WERI-Rb-1 (cell line): ENCODE measurements at regions not wholly inside any gene's neighbourhood (a gene's known extent, or its start where the extent isn't known, plus 50 kb on each side); places are given as distances from the start of the nearest gene placed in this dataset.
A peak's percentile ranks its signal among the peaks of the same experiment; 100 is the strongest.

ENCODE experiments used
- DNase-seq: peaks from one replicate; pipeline ENCODE4 v3.0.0-alpha.2; 2020
- H3K27ac ChIP-seq: fragments of 250-450 bp; sonication (Bioruptor Pico); 2 replicates; pipeline ENCODE4 v1.5.1; 2020; ENCODE audit warnings: mild to moderate bottlenecking, moderate library complexity
- H3K27me3 ChIP-seq: fragments of 250-450 bp; sonication (Bioruptor Pico); 2 replicates; pipeline ENCODE4 v1.5.1; 2021; ENCODE audit warnings: mild to moderate bottlenecking, low read depth, moderate library complexity; ENCODE audit not compliant: insufficient read depth, severe bottlenecking
- H3K36me3 ChIP-seq: fragments of 250-450 bp; sonication (Bioruptor Pico); 2 replicates; pipeline ENCODE4 v1.5.1; 2020; ENCODE audit warnings: mild to moderate bottlenecking, moderate library complexity
- H3K4me3 ChIP-seq: 2 replicates; pipeline ENCODE4 v1.5.1; 2011; ENCODE audit warnings: low read depth, mild to moderate bottlenecking, control low read depth, low read length
- H3K9me3 ChIP-seq: fragments of 250-450 bp; sonication (Bioruptor Pico); 2 replicates; pipeline ENCODE4 v1.5.1; 2021; ENCODE audit warnings: mild to moderate bottlenecking, moderate library complexity; ENCODE audit not compliant: severe bottlenecking
- TF ChIP-seq, protein P1 (sequence below): IDR thresholded peaks from 2 replicates; pipeline ENCODE4 v1.5.1; 2011; ENCODE audit warnings: low read depth, mild to moderate bottlenecking, control low read depth, inconsistent platforms, low read length

DNA sequence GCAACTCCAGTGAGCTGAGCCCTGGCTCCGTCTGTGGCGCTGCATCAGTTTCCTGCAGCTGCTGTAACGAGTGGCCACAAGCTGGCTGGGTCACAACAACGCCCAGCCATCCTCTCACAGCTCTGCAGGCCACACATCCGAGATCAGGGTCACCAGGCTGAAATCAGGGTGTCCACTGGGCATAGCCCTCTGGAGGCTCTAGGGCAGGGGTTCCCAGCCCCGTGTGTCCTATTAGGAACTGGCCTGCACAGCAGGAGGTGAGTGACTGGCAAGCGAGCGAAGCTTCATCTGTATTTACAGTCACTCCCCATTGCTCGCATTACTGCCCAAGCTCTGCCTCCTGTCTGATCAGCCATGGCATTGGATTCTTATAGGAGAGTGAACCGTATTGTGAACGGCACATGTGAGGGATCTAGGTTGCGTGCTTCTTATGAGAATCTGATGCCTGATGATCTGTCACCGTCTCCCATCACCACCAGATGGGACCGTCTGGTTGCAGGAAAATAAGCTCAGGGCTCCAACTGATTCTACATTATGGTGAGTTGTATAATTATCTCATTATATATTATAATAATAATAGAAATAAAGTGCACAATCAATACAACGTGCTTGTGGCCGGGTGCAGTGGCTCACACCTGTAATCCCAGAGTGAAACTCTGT is 176.5 kb downstream of the SEC14L1 start:
- peak overlapping the region; percentile 72 for H3K27ac ChIP-seq
- H3K4me3 ChIP-seq, result no peak overlapping the region
- H3K36me3 ChIP-seq, result peaks cover 77% of the 10 kb centered on the region

DNA sequence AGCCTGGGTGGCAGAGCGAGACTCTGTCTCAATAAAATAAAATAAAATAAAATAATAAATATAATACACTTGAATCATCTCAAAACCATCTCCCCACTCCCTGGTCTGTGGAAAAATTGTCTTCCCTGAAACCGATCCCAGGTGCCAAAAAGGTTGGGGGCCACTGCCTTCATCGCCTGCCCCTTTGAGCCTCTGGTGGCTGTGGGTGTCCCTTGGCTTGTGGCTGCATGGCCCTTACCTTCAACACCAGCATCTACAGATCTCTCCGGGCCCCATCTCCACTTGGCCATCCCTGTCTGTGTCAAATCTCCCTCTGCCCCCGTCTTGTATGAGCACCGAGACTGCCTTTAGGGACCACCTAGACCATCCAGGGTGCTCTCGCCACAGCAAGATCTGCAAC is 177.3 kb downstream of the SEC14L1 start:
- no peaks in the 10 kb centered on the region for H3K27me3 ChIP-seq
- TF ChIP-seq, protein P1, sequence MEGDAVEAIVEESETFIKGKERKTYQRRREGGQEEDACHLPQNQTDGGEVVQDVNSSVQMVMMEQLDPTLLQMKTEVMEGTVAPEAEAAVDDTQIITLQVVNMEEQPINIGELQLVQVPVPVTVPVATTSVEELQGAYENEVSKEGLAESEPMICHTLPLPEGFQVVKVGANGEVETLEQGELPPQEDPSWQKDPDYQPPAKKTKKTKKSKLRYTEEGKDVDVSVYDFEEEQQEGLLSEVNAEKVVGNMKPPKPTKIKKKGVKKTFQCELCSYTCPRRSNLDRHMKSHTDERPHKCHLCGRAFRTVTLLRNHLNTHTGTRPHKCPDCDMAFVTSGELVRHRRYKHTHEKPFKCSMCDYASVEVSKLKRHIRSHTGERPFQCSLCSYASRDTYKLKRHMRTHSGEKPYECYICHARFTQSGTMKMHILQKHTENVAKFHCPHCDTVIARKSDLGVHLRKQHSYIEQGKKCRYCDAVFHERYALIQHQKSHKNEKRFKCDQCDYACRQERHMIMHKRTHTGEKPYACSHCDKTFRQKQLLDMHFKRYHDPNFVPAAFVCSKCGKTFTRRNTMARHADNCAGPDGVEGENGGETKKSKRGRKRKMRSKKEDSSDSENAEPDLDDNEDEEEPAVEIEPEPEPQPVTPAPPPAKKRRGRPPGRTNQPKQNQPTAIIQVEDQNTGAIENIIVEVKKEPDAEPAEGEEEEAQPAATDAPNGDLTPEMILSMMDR, result no peak
- DNase-seq, result no peak
- H3K9me3 ChIP-seq, result no peaks in the 10 kb centered on the region
- peak overlapping the region; percentile 72 for H3K27ac ChIP-seq
- no peak overlapping the region for H3K4me3 ChIP-seq
- H3K36me3 ChIP-seq, result peaks cover 75% of the 10 kb centered on the region

More for the DNA sequence above, 176.5 kb downstream of the SEC14L1 start:
- Histone ChIP-seq H3K27me3 (no peaks in the 10 kb centered on the region), H3K9me3 (no peaks in the 10 kb centered on the region)
- TF ChIP-seq, protein P1, result no peak
- DNase-seq, result peak; percentile 75

DNA sequence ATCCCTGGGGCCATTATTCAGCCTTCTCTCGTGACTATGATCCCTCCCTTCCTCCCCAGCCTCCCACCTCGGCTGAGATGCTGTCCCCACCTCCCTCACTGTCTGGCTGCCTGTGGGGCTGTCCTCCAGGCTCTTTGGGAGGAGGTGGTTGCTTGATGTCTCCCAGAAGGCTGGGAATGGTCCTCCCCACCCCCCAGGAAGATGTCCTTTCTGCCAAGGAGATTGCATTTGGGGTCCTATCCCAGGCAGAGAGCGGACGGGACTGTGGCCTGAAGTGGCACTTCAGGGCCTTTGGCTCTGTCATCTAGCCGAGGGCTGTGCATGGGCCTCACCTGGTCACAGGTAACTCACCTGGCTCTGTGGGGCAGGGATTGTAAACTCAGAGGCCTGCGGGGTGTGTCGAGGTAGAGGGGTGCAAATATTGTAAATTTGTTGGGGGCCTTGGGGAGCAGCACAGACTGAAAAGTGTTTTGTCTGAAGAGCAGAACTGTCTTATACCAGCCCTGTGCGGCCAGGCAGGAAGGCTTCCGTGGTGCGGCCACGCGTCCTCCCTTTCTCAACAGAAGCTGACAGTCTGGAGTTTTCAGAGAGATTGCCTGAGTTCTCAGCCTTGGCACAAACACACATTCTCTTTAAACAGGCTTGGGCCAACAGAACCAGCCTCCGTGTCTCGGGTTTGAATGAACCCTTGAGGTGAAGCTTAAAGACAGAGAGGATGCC is 177.9 kb downstream of the SEC14L1 start:
- no peak overlapping the region for H3K4me3 ChIP-seq
- H3K27me3 ChIP-seq, result no peaks in the 10 kb centered on the region
- DNase-seq, result peak; percentile 18
- peaks cover 70% of the 10 kb centered on the region for H3K36me3 ChIP-seq
- peak overlapping the region; percentile 72 for H3K27ac ChIP-seq
- no peaks in the 10 kb centered on the region for H3K9me3 ChIP-seq
- TF ChIP-seq, protein P1, result no peak

DNA sequence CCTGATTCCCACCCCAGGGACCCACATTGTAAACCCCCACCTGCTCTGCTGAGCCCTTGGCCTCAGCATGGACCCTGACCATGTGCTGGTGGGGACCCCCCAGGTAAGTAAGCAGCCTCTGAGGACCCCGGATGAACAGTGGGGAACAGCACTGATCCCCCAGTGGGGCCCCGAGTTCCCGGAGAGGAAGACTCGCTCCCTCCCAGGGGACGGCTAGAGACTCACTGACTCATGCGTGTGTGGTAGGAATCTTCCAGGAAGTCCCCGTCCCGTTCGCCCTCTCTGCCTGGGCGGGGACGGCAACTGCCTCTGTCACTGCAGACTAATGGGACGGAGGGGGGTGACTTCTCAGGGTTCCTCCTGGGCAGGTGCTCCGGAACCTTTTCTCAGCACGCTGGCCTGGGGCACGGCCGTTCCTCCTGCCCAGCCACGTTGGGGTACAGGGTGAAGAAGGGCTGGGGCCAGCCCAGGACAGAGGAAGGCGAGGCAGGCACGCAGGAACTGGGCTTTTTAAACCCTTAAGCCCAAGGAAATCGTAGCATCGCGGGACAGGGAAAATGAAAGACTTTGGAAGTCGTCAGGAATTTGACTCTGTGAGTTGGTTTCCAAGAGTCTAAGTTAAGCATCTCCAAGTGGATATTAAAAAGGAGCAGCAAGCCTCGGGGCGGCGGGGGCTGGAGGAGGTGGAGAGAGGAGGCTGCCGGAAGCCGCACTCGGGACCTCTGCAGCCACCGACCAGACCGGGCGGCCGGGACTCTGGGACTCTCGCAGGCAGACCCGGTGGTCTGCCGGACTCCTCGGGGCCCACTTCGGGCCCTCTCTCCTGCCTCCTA is 178.7 kb downstream of the SEC14L1 start:
- TF ChIP-seq, protein P1, result no peak
- H3K27ac ChIP-seq, result peak overlapping the region; percentile 72
- peak; percentile 10 for DNase-seq

DNA sequence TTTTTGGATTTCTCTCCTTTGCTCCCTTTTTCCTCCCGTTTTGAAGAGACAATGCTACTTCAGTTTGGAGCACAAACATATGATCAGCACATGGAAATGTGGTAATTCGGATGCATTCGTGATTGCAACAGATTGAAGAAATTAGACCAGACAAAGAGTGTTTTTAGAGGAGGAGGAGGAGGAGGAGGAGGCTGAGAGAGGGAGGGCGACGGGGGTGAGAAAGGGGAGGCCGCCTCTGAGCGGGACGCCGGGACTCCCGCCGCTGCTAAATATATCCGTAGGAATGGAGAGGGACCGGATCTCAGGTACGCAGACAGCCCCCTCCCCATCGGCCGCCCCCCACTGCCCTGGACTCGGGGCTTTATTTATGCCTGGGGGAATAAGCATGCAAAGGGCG is 179.3 kb downstream of the SEC14L1 start:
- Histone ChIP-seq H3K4me3 (no peak overlapping the region), H3K36me3 (peaks cover 73% of the 10 kb centered on the region), H3K9me3 (no peaks in the 10 kb centered on the region), H3K27ac (no peak overlapping the region), H3K27me3 (no peaks in the 10 kb centered on the region)
- DNase-seq, result peak; percentile 6
- TF ChIP-seq, protein P1, result no peak

More for the DNA sequence above, 178.7 kb downstream of the SEC14L1 start:
- no peak overlapping the region for H3K4me3 ChIP-seq
- peaks cover 74% of the 10 kb centered on the region for H3K36me3 ChIP-seq
- H3K27me3 ChIP-seq, result no peaks in the 10 kb centered on the region
- no peaks in the 10 kb centered on the region for H3K9me3 ChIP-seq
